HG02763 (cell line): ENCODE measurements at regions not wholly inside any gene's neighbourhood (a gene's known extent, or its start where the extent isn't known, plus 50 kb on each side); places are given as distances from the start of the nearest gene placed in this dataset.

Experiments used
- ATAC-seq: cut with Tn5 transposase; IDR thresholded peaks from one replicate; pipeline ENCODE4 v1.9.1; 2021; ENCODE audit warnings: mild to moderate bottlenecking, moderate library complexity; ENCODE audit not compliant: unreplicated experiment

- ATAC-seq = no peak
Observed at GRCh38 chr5:122718611-122719010, 56.3 kb upstream of the SNX2 start.

- no peak for ATAC-seq
Observed at GRCh38 chr5:122719991-122720746, 54.7 kb upstream of the SNX2 start.

GRCh38 chr5:122721127-122721526 is 53.8 kb upstream of the SNX2 start:
- no peak for ATAC-seq

GRCh38 chr5:122722341-122722740 is 52.5 kb upstream of the SNX2 start:
- ATAC-seq = no peak

- peak; percentile 93 for ATAC-seq
Observed at GRCh38 chr5:122723606-122724352, 51.1 kb upstream of the SNX2 start.
